HepG2 (cell line): ENCODE measurements at regions not wholly inside any gene's neighbourhood (a gene's known extent, or its start where the extent isn't known, plus 50 kb on each side); places are given as distances from the start of the nearest gene placed in this dataset.

Experiments used
- ATAC-seq: fragments of 200-7000 bp; cut with Tn5 transposase; 3 replicates; pipeline ENCODE4 v1.9.1; 2020; ENCODE audit warnings: mild to moderate bottlenecking, moderate library complexity
- BruUV-seq: library from RNA; stranded (reverse); fragments of 400-500 nt; replicated peaks from 2 replicates; lab custom pipeline; 2021; lab: Mats Ljungman, UMichigan
- CTCF ChIA-PET: fragments of 300-600 bp; formaldehyde crosslinking; extraction: SDS; loops from one replicate; lab custom pipeline; 2021; ENCODE audit warnings: low total read pairs, inconsistent platforms, low intra/inter-chr PET ratio; lab: Yijun Ruan, JAX
- POLR2A ChIA-PET: fragments of 350-600 bp; sonication (Branson Sonifier 250); formaldehyde crosslinking; loops from one replicate; lab custom pipeline; 2020; ENCODE audit warnings: antibody characterized with exemption, inconsistent platforms; lab: Yijun Ruan, JAX
- DNase-seq: peaks from one replicate; pipeline ENCODE4 v3.0.0-alpha.2; 2015; ENCODE audit warnings: low spot score
- FAIRE-seq: peaks from 3 replicates; lab custom pipeline; 2011; peaks lifted over from hg19 to GRCh38; lab: Jason Lieb, UNC
- H2AFZ ChIP-seq: one replicate; pipeline ENCODE4 v1.6.1; 2011; ENCODE audit warnings: low read length, inconsistent platforms
- H3K27ac ChIP-seq: fragments of 300-600 bp; 3 replicates; pipeline ENCODE4 v1.8.0; 2011; ENCODE audit warnings: mixed run types, mild to moderate bottlenecking, mixed read lengths, low read length, inconsistent platforms; ENCODE audit not compliant: insufficient read depth; ENCODE audit errors: extremely low read length
- H3K27me3 ChIP-seq, 2 experiments: fragments of 200-600 bp in 1 of 2; 2 replicates in 1 of 2; 3 replicates in 1 of 2; pipeline versions ENCODE4 v1.6.0 to v1.8.0; 2011; ENCODE audit warnings: low read length in 2 of 2, mild to moderate bottlenecking in 2 of 2, moderate library complexity in 2 of 2, inconsistent platforms in 1 of 2; ENCODE audit not compliant: insufficient read depth in 2 of 2, control insufficient read depth in 1 of 2
- H3K36me3 ChIP-seq, 2 experiments: fragments of 200-600 bp in 1 of 2; replicated peaks in 1 of 2; 2 replicates in 1 of 2; 3 replicates in 1 of 2; pipeline versions ENCODE4 v1.5.1 to v1.8.0; 2011; ENCODE audit warnings: low read length in 2 of 2, inconsistent platforms in 1 of 2; ENCODE audit not compliant: insufficient read depth in 2 of 2, control insufficient read depth in 1 of 2
- H3K4me1 ChIP-seq: 2 replicates; pipeline ENCODE4 v1.5.1; 2012; ENCODE audit warnings: low read length, inconsistent platforms; ENCODE audit not compliant: insufficient read depth
- H3K4me2 ChIP-seq: 2 replicates; pipeline ENCODE4 v1.6.0; 2011; ENCODE audit warnings: low read depth, low read length, inconsistent platforms
- H3K4me3 ChIP-seq, 3 experiments: fragments of 200-600 bp in 1 of 3; sonication (generic), shearing (Covaris generic) in 1 of 3; replicated peaks in 1 of 3; 2 replicates each; pipeline ENCODE4 v1.5.1; 2011 to 2016; ENCODE audit warnings: low read length in 3 of 3, inconsistent platforms in 2 of 3, low read depth in 2 of 3, mild to moderate bottlenecking in 2 of 3, control low read depth in 1 of 3, mixed read lengths in 1 of 3; ENCODE audit not compliant: insufficient read depth in 1 of 3
- H3K79me2 ChIP-seq: one replicate; pipeline ENCODE4 v1.6.1; 2011; ENCODE audit warnings: low read length, inconsistent platforms; ENCODE audit not compliant: insufficient read depth
- H3K9ac ChIP-seq: 2 replicates; pipeline ENCODE4 v1.6.0; 2011; ENCODE audit warnings: mild to moderate bottlenecking, low read depth, low read length, inconsistent platforms; ENCODE audit not compliant: insufficient read depth
- H3K9me3 ChIP-seq: 2 replicates; pipeline ENCODE4 v1.5.1; 2012; ENCODE audit warnings: mild to moderate bottlenecking, low read length
- H4K20me1 ChIP-seq: 2 replicates; pipeline ENCODE4 v1.6.0; 2011; ENCODE audit warnings: inconsistent platforms, mild to moderate bottlenecking, low read length, moderate library complexity; ENCODE audit not compliant: insufficient read depth
- HNRNPLL ChIP-seq: fragments of 200-400 bp; formaldehyde crosslinking; IDR thresholded peaks from 2 replicates; pipeline ENCODE4 v1.6.1; 2017; ENCODE audit warnings: mild to moderate bottlenecking, low read depth, low read length; ENCODE audit not compliant: poor library complexity, severe bottlenecking
- JARID2 ChIP-seq: sonication (generic); formaldehyde crosslinking; IDR thresholded peaks from 2 replicates; pipeline ENCODE4 v1.8.1; 2023; ENCODE audit warnings: missing genetic modification reagents, inconsistent platforms; ENCODE audit not compliant: insufficient replicate concordance
- MLLT10 ChIP-seq: sonication (generic); formaldehyde crosslinking; IDR thresholded peaks from 2 replicates; pipeline ENCODE4 v1.4.0; 2020; ENCODE audit warnings: missing genetic modification reagents
- RFXANK ChIP-seq: IDR thresholded peaks from 2 replicates; pipeline ENCODE4 v1.6.1; 2016
- ZKSCAN1 ChIP-seq: fragments of 150-350 bp; IDR thresholded peaks from 2 replicates; pipeline ENCODE4 v1.6.1; 2014; ENCODE audit warnings: low read length
- ZNF263 ChIP-seq: sonication (generic); formaldehyde crosslinking; IDR thresholded peaks from 2 replicates; pipeline ENCODE4 v1.4.0; 2020; ENCODE audit warnings: missing genetic modification reagents
- ZNF33B ChIP-seq: sonication (generic); formaldehyde crosslinking; IDR thresholded peaks from 2 replicates; pipeline ENCODE4 v1.5.1; 2020; ENCODE audit warnings: mild to moderate bottlenecking, missing genetic modification reagents
- ZNF569 ChIP-seq: sonication (generic); formaldehyde crosslinking; IDR thresholded peaks from 2 replicates; pipeline ENCODE4 v1.5.0; 2020; ENCODE audit warnings: mild to moderate bottlenecking, missing genetic modification reagents, moderate library complexity, borderline replicate concordance
- ZNF720 ChIP-seq: sonication (generic); formaldehyde crosslinking; IDR thresholded peaks from 2 replicates; pipeline ENCODE4 v1.4.0; 2020; ENCODE audit warnings: missing genetic modification reagents
- WGBS: methylation state at CpG from one replicate; pipeline ENCODE4 v1.1.6; 2017; ENCODE audit warnings: low lambda C conversion rate; 5-methylcytosine and 5-hydroxymethylcytosine counted together
- in situ Hi-C: cut with HindIII; loops from 2 replicates; pipeline ENCODE4 v1.10.0; 2017; ENCODE audit warnings: low pct_unique_long_range_greater_than_20kb; ENCODE audit not compliant: extremely low pct_ligation_motif_present
- intact Hi-C: fragments of 100-400 bp; cut with micrococcal nuclease; formaldehyde crosslinking; loops from one replicate; pipeline ENCODE4 v1.10.0; 2022; ENCODE audit not compliant: unreplicated experiment
- TF ChIP-seq, protein P1 (sequence below): sonication (generic); formaldehyde crosslinking; IDR thresholded peaks from 2 replicates; pipeline ENCODE4 v1.5.1; 2020; ENCODE audit warnings: mild to moderate bottlenecking, missing genetic modification reagents, borderline replicate concordance

DNA sequence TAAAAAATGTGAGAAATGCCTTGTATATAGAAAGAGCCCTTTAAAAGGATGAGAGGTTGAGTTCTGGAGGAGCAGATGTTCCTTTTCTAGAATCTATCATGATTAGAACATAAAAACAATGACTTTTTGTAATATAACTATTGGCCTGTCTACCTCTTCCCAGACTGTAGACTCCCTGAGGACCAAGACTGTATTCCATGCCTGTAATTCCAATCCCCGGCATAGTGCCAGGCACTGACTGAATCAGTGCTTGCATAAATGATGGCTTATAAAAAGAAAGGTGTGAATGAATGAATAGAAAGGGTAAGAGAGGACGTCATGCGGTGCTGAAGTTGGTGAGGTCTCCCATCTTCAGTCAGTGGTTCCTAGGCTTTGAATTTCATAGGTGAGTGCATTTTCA is 92.6 kb upstream of the GDNF start (continued):
- TF ChIP-seq ZNF33B (CRISPR knock-in tag) = no peak
- TF ChIP-seq ZNF720 (CRISPR knock-in tag) = no peak
- no peak for TF ChIP-seq MLLT10 (CRISPR knock-in tag)
- TF ChIP-seq ZNF263 (CRISPR knock-in tag) = no peak

DNA sequence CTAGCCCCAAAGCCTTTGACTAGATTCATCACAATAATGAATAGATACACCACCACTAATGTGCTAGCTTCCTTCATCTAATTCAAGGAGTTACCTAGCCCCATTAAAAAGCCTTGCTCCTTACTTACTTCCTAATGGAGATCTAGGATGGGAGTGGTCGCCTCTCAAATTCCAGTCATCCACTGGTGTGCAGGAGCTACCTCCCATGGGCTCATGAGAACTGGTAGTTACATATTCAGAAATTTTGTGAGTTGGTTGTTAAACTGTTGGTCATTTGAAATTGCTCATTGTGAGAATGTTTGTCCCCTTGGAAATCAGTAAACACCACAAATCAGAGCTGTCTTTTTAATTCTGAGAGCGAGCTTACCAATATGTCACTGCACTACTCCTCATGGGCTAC is 91.7 kb upstream of the GDNF start:
- ATAC-seq (no peak), DNase-seq (no peak), FAIRE-seq (no peak)
- POLR2A ChIA-PET = no interaction called here
- H4K20me1 ChIP-seq = no peaks in the 10 kb centered on the region
- WGBS = 14% methylated on average over 2 of the region's 2 CpGs
- H3K4me2 ChIP-seq = no peak overlapping the region
- BruUV-seq = no TSS peak
- peaks cover 1 to 34% of the 10 kb centered on the region in 2 experiments; a peak in 3 of 5 replicates for H3K27me3 ChIP-seq
- TF ChIP-seq ZNF569 (CRISPR knock-in tag) (no peak), JARID2 (CRISPR knock-in tag) (no peak), HNRNPLL (no peak), RFXANK (CRISPR knock-in tag) (no peak), ZKSCAN1 (no peak)
- TF ChIP-seq, protein P1, sequence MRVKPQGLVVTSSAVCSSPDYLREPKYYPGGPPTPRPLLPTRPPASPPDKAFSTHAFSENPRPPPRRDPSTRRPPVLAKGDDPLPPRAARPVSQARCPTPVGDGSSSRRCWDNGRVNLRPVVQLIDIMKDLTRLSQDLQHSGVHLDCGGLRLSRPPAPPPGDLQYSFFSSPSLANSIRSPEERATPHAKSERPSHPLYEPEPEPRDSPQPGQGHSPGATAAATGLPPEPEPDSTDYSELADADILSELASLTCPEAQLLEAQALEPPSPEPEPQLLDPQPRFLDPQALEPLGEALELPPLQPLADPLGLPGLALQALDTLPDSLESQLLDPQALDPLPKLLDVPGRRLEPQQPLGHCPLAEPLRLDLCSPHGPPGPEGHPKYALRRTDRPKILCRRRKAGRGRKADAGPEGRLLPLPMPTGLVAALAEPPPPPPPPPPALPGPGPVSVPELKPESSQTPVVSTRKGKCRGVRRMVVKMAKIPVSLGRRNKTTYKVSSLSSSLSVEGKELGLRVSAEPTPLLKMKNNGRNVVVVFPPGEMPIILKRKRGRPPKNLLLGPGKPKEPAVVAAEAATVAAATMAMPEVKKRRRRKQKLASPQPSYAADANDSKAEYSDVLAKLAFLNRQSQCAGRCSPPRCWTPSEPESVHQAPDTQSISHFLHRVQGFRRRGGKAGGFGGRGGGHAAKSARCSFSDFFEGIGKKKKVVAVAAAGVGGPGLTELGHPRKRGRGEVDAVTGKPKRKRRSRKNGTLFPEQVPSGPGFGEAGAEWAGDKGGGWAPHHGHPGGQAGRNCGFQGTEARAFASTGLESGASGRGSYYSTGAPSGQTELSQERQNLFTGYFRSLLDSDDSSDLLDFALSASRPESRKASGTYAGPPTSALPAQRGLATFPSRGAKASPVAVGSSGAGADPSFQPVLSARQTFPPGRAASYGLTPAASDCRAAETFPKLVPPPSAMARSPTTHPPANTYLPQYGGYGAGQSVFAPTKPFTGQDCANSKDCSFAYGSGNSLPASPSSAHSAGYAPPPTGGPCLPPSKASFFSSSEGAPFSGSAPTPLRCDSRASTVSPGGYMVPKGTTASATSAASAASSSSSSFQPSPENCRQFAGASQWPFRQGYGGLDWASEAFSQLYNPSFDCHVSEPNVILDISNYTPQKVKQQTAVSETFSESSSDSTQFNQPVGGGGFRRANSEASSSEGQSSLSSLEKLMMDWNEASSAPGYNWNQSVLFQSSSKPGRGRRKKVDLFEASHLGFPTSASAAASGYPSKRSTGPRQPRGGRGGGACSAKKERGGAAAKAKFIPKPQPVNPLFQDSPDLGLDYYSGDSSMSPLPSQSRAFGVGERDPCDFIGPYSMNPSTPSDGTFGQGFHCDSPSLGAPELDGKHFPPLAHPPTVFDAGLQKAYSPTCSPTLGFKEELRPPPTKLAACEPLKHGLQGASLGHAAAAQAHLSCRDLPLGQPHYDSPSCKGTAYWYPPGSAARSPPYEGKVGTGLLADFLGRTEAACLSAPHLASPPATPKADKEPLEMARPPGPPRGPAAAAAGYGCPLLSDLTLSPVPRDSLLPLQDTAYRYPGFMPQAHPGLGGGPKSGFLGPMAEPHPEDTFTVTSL (CRISPR knock-in tag) = no peak
- CTCF ChIA-PET = no interaction called here
- H3K27ac ChIP-seq = no peak overlapping the region
- intact Hi-C loops = no loop called here
- no peaks in the 10 kb centered on the region for H3K9me3 ChIP-seq
- in situ Hi-C loops = no loop called here
- no peaks in the 10 kb centered on the region for H3K4me1 ChIP-seq
- H3K36me3 ChIP-seq = no peaks in the 10 kb centered on the region
- H3K9ac ChIP-seq = no peak overlapping the region
- H3K79me2 ChIP-seq = no peaks in the 10 kb centered on the region
- H2AFZ ChIP-seq = no peak overlapping the region
- no peak overlapping the region for H3K4me3 ChIP-seq
